ENCODE measurements at regions not wholly inside any gene's neighbourhood (a gene's known extent, or its start where the extent isn't known, plus 50 kb on each side); places are given as distances from the start of the nearest gene placed in this dataset.

GRCh38 chr15:96544162-96544756, 213.8 kb downstream of the NR2F2 start:
- no peaks in the 10 kb centered on the region for H3K27me3 ChIP-seq
- H3K4me1 ChIP-seq: no peaks in the 10 kb centered on the region
- H3K36me3 ChIP-seq: no peaks in the 10 kb centered on the region
- no peaks in the 10 kb centered on the region for H3K9me3 ChIP-seq
- no peak for TF ChIP-seq CTCF (IDR thresholded peaks at IDR 0.05)
- TF ChIP-seq EP300 (IDR thresholded peaks at IDR 0.05): no peak
- no peak for TF ChIP-seq POLR2A (IDR thresholded peaks at IDR 0.05)
- no peak for DNase-seq (ENCODE audit: low spot score in 2 of 2)
- no peak overlapping the region for H3K27ac ChIP-seq
- no peak overlapping the region for H3K4me3 ChIP-seq
- 66 to 76% methylated on average over 5 of the region's 5 CpGs for whole genome bisulfite sequencing, 2 donors

DNA sequence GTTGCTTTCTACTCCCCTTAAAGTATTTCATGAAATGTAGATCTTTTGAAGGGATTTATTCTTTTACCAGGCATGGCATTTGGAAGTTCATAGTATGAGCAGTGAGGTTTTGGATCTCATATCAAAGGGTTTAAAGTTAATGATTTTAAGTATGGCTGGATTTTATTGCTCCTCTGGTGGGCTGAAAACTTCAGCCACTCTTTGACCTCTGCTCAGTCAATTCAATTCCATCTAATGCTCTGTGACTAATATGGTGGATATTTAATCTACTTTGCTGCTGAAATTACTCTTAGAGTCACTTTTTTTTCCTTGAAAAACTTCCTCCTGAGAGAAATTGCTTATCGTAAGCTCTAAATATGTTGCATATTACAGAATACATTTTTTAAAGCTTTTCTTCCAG, 218.6 kb downstream of the NR2F2 start:
- Histone ChIP-seq H3K27ac (no peak overlapping the region), H3K36me3 (no peaks in the 10 kb centered on the region), H3K9me3 (no peaks in the 10 kb centered on the region), H3K27me3 (no peaks in the 10 kb centered on the region), H3K4me3 (no peak overlapping the region), H3K4me1 (no peaks in the 10 kb centered on the region)
- TF ChIP-seq CTCF (IDR thresholded peaks at IDR 0.05) (no peak), EP300 (IDR thresholded peaks at IDR 0.05) (no peak), POLR2A (IDR thresholded peaks at IDR 0.05) (no peak)
- no peak for DNase-seq (ENCODE audit: low spot score in 2 of 2)
- WGBS, 2 donors: 82 to 83% methylated on average over 1 of the region's 1 CpG

DNA sequence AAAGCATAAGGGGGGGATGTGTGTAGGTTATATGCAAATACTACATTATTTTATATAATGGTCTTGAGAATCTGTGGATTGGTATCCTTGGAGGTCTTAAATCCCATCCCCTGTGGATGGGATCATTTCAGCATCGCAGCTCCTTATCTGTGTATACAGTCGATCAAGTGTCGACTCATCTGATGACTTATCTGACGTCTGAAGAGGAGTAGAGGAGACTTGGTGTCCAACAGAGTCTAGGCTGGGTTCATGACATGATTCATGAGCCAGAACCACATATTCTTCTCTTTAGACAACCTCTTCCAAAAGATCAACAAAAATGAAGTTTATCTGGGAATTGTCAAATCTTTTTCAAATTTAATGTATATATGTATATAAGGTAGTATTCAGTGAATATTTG, 220.7 kb downstream of the NR2F2 start:
- DNase-seq (ENCODE audit: low spot score in 2 of 2): no peak
- H3K4me3 ChIP-seq: no peak overlapping the region
- no peak overlapping the region for H3K27ac ChIP-seq
- H3K36me3 ChIP-seq: no peaks in the 10 kb centered on the region
- 95% methylated on average over 4 of the region's 4 CpGs for WGBS, 2 donors
- no peaks in the 10 kb centered on the region for H3K9me3 ChIP-seq
- H3K4me1 ChIP-seq: no peaks in the 10 kb centered on the region
- TF ChIP-seq CTCF (IDR thresholded peaks at IDR 0.05) (no peak), POLR2A (IDR thresholded peaks at IDR 0.05) (no peak), EP300 (IDR thresholded peaks at IDR 0.05) (no peak)
- no peaks in the 10 kb centered on the region for H3K27me3 ChIP-seq

DNA sequence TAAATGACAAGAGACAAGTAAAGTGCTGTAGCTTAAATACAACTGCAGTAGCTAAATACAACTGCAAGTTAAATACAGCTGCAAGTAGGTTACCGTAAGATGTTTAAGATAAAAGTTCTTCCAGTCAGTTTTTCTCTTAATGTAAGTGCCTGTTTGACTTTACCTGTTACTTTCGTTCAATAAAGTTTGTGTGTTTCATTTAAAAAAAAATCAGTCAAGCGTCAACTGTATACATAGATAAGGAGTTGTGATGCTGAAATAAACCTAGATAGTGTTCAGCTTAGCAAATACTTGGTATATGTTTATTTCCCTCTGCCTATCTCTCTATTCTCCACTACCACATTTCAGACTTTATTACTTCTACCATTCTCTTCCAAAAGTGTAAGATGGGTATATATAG, 221.2 kb downstream of the NR2F2 start:
- TF ChIP-seq POLR2A (IDR thresholded peaks at IDR 0.05) (no peak), CTCF (IDR thresholded peaks at IDR 0.05) (no peak), EP300 (IDR thresholded peaks at IDR 0.05) (no peak)
- Histone ChIP-seq H3K27me3 (no peaks in the 10 kb centered on the region), H3K4me1 (no peaks in the 10 kb centered on the region), H3K4me3 (no peak overlapping the region), H3K9me3 (no peaks in the 10 kb centered on the region), H3K36me3 (no peaks in the 10 kb centered on the region), H3K27ac (no peak overlapping the region)
- 90 to 95% methylated on average over 3 of the region's 3 CpGs for WGBS, 2 donors
- DNase-seq (ENCODE audit: low spot score in 2 of 2): no peak

DNA sequence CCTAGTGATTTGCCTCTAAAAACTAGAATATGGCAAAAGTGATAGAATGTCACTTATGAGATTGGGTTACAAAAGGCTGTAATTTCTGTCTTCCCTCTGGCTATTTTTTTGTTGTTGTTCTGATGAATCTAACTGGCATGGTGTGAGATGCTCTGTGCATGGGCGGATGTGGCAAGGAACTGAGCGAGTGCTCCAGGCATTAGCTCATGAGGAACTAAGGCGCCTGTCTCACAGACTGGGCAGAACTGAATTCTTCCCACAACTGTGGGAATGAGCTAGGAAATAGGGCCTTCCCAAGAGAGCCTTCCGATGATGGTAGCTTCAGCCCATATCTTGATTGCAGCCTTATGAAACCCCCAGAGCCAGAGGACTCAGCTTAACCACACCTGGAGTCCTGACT, 222.5 kb downstream of the NR2F2 start:
- no peak for DNase-seq (ENCODE audit: low spot score in 2 of 2)
- Histone ChIP-seq H3K9me3 (no peaks in the 10 kb centered on the region), H3K36me3 (no peaks in the 10 kb centered on the region), H3K4me3 (no peak overlapping the region), H3K27me3 (no peaks in the 10 kb centered on the region), H3K27ac (no peak overlapping the region), H3K4me1 (no peaks in the 10 kb centered on the region)
- 88 to 89% methylated on average over 4 of the region's 4 CpGs for WGBS, 2 donors
- TF ChIP-seq CTCF (IDR thresholded peaks at IDR 0.05) (no peak), EP300 (IDR thresholded peaks at IDR 0.05) (no peak), POLR2A (IDR thresholded peaks at IDR 0.05) (no peak)

Measured in tibial nerve (tissue), 4 donors.